ENCODE measurements at regions not wholly inside any gene's neighbourhood (a gene's known extent, or its start where the extent isn't known, plus 50 kb on each side); places are given as distances from the start of the nearest gene placed in this dataset.

DNA sequence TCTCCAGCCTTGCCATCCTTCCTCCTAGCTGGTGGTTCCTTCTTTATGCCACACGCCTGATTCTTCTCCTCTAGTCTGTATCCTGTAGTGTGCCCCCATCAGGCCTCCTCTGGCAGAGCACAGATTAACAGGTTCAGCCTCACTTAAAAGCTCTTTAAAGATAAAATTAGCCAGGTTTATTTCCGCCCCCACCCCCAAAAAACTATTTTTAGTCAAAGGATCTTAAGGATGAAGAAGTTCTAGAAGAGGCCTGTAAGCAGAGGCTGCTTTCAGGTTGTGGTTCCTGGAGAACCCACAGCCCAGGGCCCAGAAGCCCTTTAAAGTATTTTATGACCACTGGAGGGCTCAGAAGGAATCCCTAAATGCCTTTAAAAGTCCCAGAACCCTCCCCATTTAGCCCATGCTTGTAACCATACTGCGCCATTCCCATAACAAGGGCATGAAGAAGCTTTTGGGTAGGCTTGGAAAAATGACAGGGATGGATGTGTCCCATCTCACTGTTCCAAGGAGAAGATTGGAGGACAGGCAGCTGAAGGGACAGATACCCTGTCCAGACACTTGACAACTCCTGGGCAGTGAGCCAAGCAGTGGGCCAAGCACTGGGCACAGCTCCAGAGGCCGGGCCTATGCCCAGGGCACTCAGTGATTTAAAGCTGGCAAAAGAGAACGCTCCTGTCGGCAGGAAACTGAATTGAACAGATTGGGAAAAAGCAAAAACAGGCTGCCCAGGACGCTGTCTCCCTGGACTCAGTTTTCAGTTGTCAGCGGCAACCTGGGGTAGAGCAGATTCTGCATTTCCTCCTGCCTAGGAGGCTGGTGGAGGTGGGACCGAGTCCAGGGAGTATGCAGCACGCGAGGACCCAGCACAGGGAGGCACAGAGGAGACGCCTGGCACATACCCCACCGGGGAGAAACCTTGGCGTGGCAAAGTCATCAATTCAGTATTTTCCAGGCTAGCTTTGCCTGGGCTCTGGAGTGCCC lies 106.3 kb upstream of the SSBP2 start:
- peak; percentile 78 for DNase-seq (ENCODE audit: low spot score)
- ATAC-seq: peak; percentile 80

DNA sequence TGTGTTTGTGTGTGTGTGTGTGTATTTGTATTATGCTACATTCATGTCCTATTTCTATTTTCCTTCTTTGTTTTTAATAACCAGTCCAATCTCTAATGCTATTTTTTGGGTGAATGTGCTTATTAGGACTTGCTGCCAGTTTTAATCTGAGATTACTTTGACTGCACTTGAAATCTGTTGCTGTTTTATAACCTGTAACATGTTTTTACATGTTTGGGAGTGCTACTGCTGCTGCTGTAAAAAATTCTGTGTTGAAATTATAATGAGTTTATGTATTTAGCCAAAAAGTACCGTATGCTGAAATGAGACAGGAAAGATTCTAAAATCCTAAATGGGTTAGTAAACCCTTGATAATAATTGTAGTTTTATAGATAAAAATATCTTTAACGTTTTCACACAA lies 104.7 kb upstream of the SSBP2 start:
- ATAC-seq (no peak), DNase-seq (ENCODE audit: low spot score) (no peak)

DNA sequence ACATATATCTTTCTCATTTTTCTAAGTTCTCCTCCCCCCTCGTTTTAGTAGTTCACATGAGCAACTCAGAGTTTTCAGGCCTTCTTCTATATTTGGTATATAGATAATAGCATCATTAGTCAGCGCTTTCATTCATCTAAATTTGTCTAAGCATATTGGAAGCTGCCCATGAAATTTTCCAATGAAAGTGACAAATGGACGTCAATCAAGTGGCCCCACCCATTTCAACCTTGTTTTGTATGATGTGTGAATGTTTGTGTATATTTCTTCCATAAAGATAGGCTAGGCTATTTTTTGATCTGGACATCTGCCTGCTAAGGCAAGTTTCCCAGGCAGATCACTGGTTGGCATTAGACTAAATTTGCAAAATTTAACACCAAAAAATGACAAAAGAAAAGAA lies 104.0 kb upstream of the SSBP2 start:
- DNase-seq (ENCODE audit: low spot score) (no peak), ATAC-seq (no peak)

GRCh38 chr5:81854485-81854884 lies 103.6 kb upstream of the SSBP2 start:
- DNase-seq (ENCODE audit: low spot score): no peak
- ATAC-seq: no peak

DNA sequence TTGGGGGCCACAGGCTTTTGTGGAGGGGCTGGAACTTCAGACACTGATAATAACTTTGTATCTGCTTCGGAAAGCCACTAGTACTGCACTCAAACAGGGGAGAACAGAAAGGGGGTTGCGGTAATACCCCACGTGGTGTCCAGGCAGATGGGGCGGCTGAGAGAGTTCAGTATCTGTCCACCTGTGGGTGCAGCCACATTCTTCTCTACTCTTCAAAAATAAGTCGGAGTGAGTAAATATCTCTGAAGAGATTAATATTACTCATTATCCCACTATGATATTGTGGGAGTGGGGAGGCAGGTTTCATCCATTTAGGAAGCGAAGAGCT lies 102.1 kb upstream of the SSBP2 start:
- no peak for DNase-seq (ENCODE audit: low spot score)
- ATAC-seq: no peak

DNA sequence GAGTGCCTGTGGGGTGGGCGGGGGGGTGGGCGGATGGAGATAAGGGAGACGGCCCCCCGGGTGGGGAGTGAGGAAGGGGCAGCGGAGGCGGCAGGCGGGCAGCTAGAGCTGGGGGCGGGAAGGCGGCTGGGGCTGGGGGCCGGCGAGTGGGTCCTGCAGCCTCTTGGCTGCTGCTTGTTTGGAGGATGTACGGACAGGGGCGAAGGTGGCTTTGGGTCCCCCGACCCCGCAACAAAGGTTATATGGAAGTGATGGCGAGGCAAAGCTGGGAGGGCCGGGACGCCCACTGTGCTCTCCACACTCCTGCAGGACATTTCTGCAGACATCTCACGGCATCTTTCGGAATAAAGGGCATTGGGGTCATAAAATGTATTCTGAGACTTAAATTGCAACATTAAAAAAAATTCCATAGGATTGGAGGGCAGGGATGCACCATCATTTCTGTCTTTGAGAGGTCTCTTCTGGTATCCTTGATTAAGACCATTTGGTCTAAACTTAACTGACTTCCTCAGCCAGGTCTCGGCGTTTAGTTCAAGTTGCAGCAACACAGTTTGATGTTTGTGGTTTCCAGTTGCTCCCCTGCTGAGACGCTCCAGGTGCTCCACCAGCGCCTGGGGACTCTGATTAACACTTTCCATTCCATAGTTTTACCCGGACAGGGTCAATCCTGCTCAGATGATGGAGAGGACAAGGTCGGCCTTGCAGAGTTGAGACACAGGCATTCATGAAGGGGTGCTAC lies 101.6 kb upstream of the SSBP2 start:
- DNase-seq (ENCODE audit: low spot score) (no peak), ATAC-seq (peak; percentile 10)

GRCh38 chr5:81851481-81852178 lies 100.7 kb upstream of the SSBP2 start:
- ATAC-seq: peak; percentile 97
- peak; percentile 93 for DNase-seq (ENCODE audit: low spot score)

- DNase-seq (ENCODE audit: low spot score) (no peak), ATAC-seq (no peak)
Observed at GRCh38 chr5:81850501-81851357, 99.8 kb upstream of the SSBP2 start.

GRCh38 chr5:81849770-81850367 lies 99.0 kb upstream of the SSBP2 start:
- no peak for DNase-seq (ENCODE audit: low spot score)
- ATAC-seq: no peak

DNA sequence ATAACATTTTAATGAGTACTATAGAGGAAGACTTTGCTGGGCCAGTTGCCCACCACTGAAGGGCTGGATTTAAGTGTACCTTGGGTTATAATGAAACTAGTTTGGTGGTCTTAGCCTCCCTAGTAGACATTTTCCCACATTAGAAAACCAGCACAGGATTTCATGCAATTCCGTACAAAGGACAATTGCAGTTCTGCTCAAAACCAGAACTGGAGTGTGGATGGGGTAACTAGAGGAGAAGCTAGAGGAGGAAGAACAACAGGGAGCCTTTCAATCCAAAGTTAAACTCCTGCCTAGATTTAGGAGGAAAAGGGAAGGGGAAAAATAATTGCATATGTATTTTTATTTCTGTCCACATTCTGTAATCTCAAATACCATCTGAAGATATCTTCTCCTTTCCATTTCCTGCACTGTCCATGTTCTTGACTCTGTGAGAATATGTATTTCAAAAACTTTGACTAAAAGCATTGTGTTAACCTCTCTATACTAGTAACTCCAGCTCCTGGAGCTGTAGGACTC lies 97.5 kb upstream of the SSBP2 start:
- ATAC-seq: peak; percentile 50
- no peak for DNase-seq (ENCODE audit: low spot score)

GRCh38 chr5:81846301-81846700 lies 95.4 kb upstream of the SSBP2 start:
- ATAC-seq (no peak), DNase-seq (ENCODE audit: low spot score) (no peak)

DNA sequence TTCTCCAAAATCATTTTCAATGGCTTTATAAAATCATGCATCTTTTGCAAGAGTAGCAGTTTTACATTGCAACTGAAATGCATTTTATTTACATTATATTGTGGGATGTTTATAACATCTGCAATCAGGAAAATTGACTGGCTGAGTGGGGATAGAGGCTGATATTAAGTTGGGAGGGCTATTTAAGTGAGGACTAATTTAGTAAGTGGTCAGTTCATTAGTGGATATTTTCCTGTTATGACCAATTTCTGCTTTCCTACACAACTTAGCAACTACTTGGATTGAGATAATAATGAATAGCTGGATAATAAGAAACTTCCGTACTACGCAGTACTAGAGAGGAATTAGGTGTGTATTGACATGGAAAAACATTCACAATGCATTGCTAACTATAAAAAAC lies 92.9 kb upstream of the SSBP2 start:
- ATAC-seq: no peak
- no peak for DNase-seq (ENCODE audit: low spot score)

- DNase-seq (ENCODE audit: low spot score) (no peak), ATAC-seq (no peak)
Observed at GRCh38 chr5:81842795-81843398, 92.0 kb upstream of the SSBP2 start.

DNA sequence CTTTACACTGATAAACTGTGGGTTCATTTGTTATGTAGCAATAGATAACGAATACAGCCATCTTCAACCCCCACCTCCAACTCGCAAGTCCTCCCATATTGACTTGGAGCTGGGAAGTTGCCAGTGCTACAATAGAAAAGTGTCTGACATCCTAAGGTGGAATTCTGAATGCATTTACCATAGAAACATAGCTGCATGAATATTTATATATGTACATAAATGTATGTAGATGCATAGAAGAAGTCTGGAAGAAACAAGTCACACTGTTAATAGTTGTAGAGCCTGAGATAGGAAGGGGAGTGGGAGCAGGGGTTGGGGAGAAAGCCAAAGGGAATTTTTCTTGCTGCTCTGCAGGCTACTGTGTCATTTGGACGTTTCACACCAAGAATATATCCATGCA lies 88.1 kb upstream of the SSBP2 start:
- no peak for DNase-seq (ENCODE audit: low spot score)
- no peak for ATAC-seq

DNA sequence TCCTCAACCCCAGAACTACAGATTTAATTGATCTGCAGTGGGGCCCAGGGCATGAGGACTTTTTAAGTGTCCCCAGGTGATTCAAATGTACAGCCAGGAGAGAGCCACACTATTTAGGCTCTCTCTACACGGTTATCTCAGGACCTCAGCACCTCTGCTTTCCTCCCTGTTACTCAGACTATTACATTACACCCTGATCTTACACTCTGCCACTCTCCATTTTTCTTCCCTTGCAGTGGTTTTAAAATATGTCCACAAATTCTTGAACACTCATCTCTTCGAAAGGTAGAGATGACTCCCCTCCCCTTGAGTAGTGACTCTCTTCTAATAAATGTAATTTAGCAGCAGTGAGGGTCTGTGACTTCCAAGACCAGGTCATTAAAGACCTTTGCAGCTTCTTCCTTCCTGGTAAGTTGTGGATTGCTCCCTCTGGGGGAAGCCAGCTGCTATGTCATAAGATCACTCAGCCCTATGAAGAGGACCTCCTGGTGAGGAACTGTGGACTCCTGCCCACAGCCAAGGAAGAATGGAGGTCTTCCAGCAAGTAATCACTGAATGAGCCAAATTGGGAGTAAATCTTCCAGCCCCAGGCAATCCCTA lies 87.5 kb upstream of the SSBP2 start:
- DNase-seq (ENCODE audit: low spot score): no peak
- peak; percentile 77 for ATAC-seq

- DNase-seq (ENCODE audit: low spot score): no peak
- ATAC-seq: no peak
Observed at GRCh38 chr5:81837667-81838306, 86.9 kb upstream of the SSBP2 start.

- DNase-seq (ENCODE audit: low spot score) (no peak), ATAC-seq (no peak)
Observed at GRCh38 chr5:81835814-81836367, 85.0 kb upstream of the SSBP2 start.

DNA sequence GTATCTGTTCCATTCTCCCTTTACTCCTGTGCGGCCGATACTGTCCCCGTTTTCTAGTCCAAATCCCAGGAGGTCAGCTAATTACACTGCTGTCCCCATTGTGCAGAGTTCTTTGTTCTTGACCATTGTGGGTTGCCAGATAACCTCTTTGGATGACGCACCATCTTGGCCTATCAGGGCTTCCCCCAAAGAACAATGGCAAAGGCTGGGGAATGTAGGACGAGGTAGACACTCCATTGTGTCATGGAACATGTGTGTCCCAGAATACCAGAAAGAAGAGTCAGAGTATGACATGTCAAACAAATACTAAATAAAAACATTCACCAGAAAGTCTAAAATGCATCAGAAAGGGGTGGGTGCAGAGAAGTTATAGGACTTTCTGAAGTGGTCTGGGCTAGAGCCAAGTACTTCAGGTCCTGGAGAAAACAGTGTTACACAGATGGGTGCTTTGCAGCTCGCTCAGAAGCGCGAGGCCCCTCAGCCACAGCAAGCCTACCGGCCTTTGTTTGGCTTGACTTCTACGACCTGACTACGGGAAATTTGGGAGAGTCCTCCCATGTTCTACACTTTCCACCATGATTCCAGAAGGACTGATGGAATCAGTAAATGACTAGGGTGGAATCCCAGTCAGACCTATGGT lies 83.2 kb upstream of the SSBP2 start:
- ATAC-seq: no peak
- DNase-seq (ENCODE audit: low spot score): no peak

Data from left lobe of liver (tissue), 2 donors.